ENCODE measurements at regions not wholly inside any gene's neighbourhood (a gene's known extent, or its start where the extent isn't known, plus 50 kb on each side); places are given as distances from the start of the nearest gene placed in this dataset.

GRCh38 chr12:87922736-87923135 is 106.5 kb downstream of the C12orf50 start:
- TF ChIP-seq CTCF (IDR thresholded peaks at IDR 0.05) = no peak
- no peak for TF ChIP-seq POLR2A (IDR thresholded peaks at IDR 0.05)
